ENCODE measurements at regions not wholly inside any gene's neighbourhood (a gene's known extent, or its start where the extent isn't known, plus 50 kb on each side); places are given as distances from the start of the nearest gene placed in this dataset.

DNA sequence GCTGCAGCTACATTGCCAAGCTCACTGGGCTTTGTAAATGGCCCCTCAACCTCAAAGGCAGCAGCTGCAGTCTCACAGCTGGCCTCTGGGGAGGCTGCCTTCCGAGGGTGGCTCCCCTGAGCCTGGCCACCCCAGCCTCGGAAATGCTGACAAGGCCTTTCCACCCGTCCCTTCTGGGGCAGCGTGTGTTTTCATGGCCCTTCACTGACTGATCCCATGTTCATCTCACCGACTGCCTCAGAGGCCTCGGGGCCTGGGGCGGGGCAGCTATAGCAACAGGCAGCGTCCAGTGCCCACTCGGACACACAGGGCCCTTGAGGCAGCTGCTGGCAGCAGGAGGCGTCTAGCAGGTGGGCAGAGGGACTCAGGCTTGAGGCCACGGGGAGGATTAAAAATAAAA, 149.7 kb downstream of the GLI2 start:
- no peak for TF ChIP-seq EP300 (IDR thresholded peaks at IDR 0.05; ENCODE audit: borderline replicate concordance)
- TF ChIP-seq TEAD4 (IDR thresholded peaks at IDR 0.05): no peak
- TF ChIP-seq TCF12 (IDR thresholded peaks at IDR 0.05; ENCODE audit: low read depth): no peak
- TF ChIP-seq REST (IDR thresholded peaks at IDR 0.05; ENCODE audit: low read depth): no peak
- TF ChIP-seq YY1 (IDR thresholded peaks at IDR 0.05; ENCODE audit: low read depth): no peak
- TF ChIP-seq MAX (IDR thresholded peaks at IDR 0.05): no peak
- TF ChIP-seq CREB1 (IDR thresholded peaks at IDR 0.05; ENCODE audit: low read depth): no peak
- no peak for TF ChIP-seq TAF1 (IDR thresholded peaks at IDR 0.05; ENCODE audit: low read depth)
- no peak for TF ChIP-seq RAD21 (IDR thresholded peaks at IDR 0.05; ENCODE audit: low read depth)
- TF ChIP-seq CEBPB (IDR thresholded peaks at IDR 0.05): no peak
- TF ChIP-seq EGR1 (IDR thresholded peaks at IDR 0.05): no peak
